ENCODE measurements at regions not wholly inside any gene's neighbourhood (a gene's known extent, or its start where the extent isn't known, plus 50 kb on each side); places are given as distances from the start of the nearest gene placed in this dataset.

- DNase-seq (ENCODE audit: low read depth), result no peak
- TF ChIP-seq, protein P1, sequence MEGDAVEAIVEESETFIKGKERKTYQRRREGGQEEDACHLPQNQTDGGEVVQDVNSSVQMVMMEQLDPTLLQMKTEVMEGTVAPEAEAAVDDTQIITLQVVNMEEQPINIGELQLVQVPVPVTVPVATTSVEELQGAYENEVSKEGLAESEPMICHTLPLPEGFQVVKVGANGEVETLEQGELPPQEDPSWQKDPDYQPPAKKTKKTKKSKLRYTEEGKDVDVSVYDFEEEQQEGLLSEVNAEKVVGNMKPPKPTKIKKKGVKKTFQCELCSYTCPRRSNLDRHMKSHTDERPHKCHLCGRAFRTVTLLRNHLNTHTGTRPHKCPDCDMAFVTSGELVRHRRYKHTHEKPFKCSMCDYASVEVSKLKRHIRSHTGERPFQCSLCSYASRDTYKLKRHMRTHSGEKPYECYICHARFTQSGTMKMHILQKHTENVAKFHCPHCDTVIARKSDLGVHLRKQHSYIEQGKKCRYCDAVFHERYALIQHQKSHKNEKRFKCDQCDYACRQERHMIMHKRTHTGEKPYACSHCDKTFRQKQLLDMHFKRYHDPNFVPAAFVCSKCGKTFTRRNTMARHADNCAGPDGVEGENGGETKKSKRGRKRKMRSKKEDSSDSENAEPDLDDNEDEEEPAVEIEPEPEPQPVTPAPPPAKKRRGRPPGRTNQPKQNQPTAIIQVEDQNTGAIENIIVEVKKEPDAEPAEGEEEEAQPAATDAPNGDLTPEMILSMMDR (IDR thresholded peaks at IDR 0.05; ENCODE audit: insufficient read depth, low read depth, low read length, missing control alignments), result no peak
- no peak overlapping the region for H3K4me3 ChIP-seq (ENCODE audit: low read depth, low read length)
These were observed 226.3 kb downstream of the DMRT2 start for GRCh38 chr9:1276474-1276873.

DNA sequence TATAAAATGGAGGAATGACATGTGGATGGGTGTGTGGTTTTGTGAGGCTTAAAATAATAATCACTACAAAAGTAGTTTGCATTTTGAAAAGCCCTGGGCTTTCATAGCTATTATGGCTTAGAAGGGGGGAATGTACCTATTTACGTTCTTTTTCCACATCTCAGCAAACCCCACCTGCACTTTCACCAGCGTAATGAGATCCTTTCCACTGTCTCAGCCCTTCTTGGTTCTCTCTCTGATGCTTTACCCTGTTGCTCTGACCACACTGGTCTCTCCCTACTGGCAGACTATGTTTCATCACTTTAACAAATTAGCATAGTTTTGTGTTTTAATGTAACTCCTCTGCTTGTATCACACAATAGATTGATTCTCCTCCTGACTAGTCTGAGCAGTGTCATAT lies 234.6 kb downstream of the DMRT2 start:
- TF ChIP-seq, protein P1 (IDR thresholded peaks at IDR 0.05; ENCODE audit: insufficient read depth, low read depth, low read length, missing control alignments), result no peak
- no peak overlapping the region for H3K4me3 ChIP-seq (ENCODE audit: low read depth, low read length)

DNA sequence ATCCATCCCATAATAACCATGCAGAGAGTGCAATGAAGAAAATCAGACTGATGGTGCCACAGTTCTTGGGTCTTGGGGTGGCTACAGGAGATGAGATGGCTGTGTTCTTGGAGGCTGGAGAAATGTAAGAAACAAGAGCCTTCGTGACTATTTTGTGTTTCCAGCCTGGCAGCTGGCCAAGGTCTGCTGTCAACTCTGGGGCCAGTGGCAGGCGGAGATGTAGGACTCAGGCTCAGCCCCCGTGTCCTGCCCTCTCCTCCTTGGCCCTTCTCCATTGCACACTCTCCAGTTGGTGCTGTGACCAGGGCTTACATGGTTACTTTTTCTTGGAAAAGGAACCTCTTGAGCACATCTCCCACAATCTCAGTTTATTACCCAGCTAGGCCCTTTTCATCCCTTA lies 235.4 kb downstream of the DMRT2 start:
- TF ChIP-seq, protein P1 (IDR thresholded peaks at IDR 0.05; ENCODE audit: insufficient read depth, low read depth, low read length, missing control alignments), result no peak
- no peak overlapping the region for H3K4me3 ChIP-seq (ENCODE audit: low read depth, low read length)
- no peak for DNase-seq (ENCODE audit: low read depth)

More for the DNA sequence above, 234.6 kb downstream of the DMRT2 start:
- DNase-seq (ENCODE audit: low read depth), result no peak

- TF ChIP-seq, protein P1 (IDR thresholded peaks at IDR 0.05; ENCODE audit: insufficient read depth, low read depth, low read length, missing control alignments), result no peak
- DNase-seq (ENCODE audit: low read depth), result no peak
- no peak overlapping the region for H3K4me3 ChIP-seq (ENCODE audit: low read depth, low read length)
These were observed 242.2 kb downstream of the DMRT2 start for GRCh38 chr9:1292384-1292783.

GRCh38 chr9:1294641-1295258 lies 244.6 kb downstream of the DMRT2 start:
- no peak for DNase-seq (ENCODE audit: low read depth)
- TF ChIP-seq, protein P1 (IDR thresholded peaks at IDR 0.05; ENCODE audit: insufficient read depth, low read depth, low read length, missing control alignments), result no peak
- no peak overlapping the region for H3K4me3 ChIP-seq (ENCODE audit: low read depth, low read length)

GRCh38 chr9:1296331-1296730 lies 246.2 kb downstream of the DMRT2 start:
- DNase-seq (ENCODE audit: low read depth), result no peak
- no peak overlapping the region for H3K4me3 ChIP-seq (ENCODE audit: low read depth, low read length)
- TF ChIP-seq, protein P1 (IDR thresholded peaks at IDR 0.05; ENCODE audit: insufficient read depth, low read depth, low read length, missing control alignments), result no peak

DNA sequence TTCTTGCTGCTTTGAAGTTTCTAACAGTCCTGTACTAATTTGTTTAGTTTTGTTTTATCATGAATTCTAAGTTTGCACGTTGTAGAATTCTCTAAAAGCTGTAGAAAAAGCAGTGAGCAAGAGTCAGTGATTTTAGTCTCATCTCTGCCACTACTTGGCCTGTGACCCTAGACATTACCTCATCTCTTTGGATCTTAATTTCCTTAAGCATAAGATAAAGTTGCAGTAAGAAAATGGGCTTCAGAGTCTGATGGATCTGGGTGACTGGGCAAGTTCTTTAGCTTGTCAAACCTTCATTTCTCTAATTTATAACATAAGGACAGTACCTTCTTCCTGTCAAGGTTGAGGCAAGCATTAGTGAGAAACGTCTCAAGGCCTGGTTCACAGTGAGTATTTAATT lies 247.9 kb downstream of the DMRT2 start:
- TF ChIP-seq, protein P1 (IDR thresholded peaks at IDR 0.05; ENCODE audit: insufficient read depth, low read depth, low read length, missing control alignments), result no peak
- no peak for DNase-seq (ENCODE audit: low read depth)

More for the DNA sequence above, 247.9 kb downstream of the DMRT2 start:
- no peak overlapping the region for H3K4me3 ChIP-seq (ENCODE audit: low read depth, low read length)
